GM12878 (cell line): ENCODE measurements at regions not wholly inside any gene's neighbourhood (a gene's known extent, or its start where the extent isn't known, plus 50 kb on each side); places are given as distances from the start of the nearest gene placed in this dataset.

Source experiments
- ATAC-seq: fragments of 200-7000 bp; cut with Tn5 transposase; 3 replicates; pipeline ENCODE4 v1.9.1; 2020; ENCODE audit warnings: mild to moderate bottlenecking, moderate library complexity
- BruUV-seq: library from RNA; stranded (reverse); fragments of 400-500 nt; replicated peaks from 2 replicates; lab custom pipeline; 2021; lab: Mats Ljungman, UMichigan
- CTCF ChIA-PET: fragments of 300-600 bp; sonication (Branson Sonifier 250); formaldehyde crosslinking; extraction: SDS; loops from one replicate; lab custom pipeline; 2021; ENCODE audit warnings: inconsistent platforms; lab: Yijun Ruan, JAX
- POLR2A ChIA-PET: fragments of 350-600 bp; formaldehyde crosslinking; extraction: SDS; loops from one replicate; lab custom pipeline; 2021; ENCODE audit warnings: inconsistent platforms; lab: Charles Lee
- RAD21 ChIA-PET: fragments of 300-600 bp; sonication (Branson Sonifier 250); formaldehyde crosslinking; loops from one replicate; lab custom pipeline; 2023; ENCODE audit warnings: antibody characterized with exemption; ENCODE audit not compliant: unreplicated experiment; lab: Charles Lee
- SMC1A ChIA-PET: fragments of 300-600 bp; sonication (Branson Sonifier 250); formaldehyde crosslinking; loops from one replicate; lab custom pipeline; 2023; ENCODE audit not compliant: unreplicated experiment, uncharacterized antibody; lab: Charles Lee
- DNase-seq: peaks from one replicate; pipeline ENCODE4 v3.0.0-alpha.2; 2011; ENCODE audit warnings: low read depth, low spot score
- FAIRE-seq: peaks from 3 replicates; lab custom pipeline; 2011; peaks lifted over from hg19 to GRCh38; lab: Jason Lieb, UNC
- H2AFZ ChIP-seq: 2 replicates; pipeline ENCODE4 v1.6.0; 2011; ENCODE audit warnings: low read depth, low read length, control low read depth; ENCODE audit not compliant: control insufficient read depth
- H3K27ac ChIP-seq: 2 replicates; pipeline ENCODE4 v1.5.1; 2011; ENCODE audit warnings: control low read depth; ENCODE audit not compliant: control insufficient read depth, insufficient read depth
- H3K27me3 ChIP-seq, 2 experiments: replicated peaks in 1 of 2; 2 replicates each; pipeline versions ENCODE4 v1.6.0 to v1.6.1; 2011; ENCODE audit warnings: low read length in 1 of 2; ENCODE audit not compliant: control insufficient read depth in 2 of 2, insufficient read depth in 2 of 2
- H3K36me3 ChIP-seq, 2 experiments: 2 replicates each; pipeline ENCODE4 v1.5.1; 2011; ENCODE audit warnings: low read length in 1 of 2; ENCODE audit not compliant: control insufficient read depth in 2 of 2, insufficient read depth in 2 of 2
- H3K4me1 ChIP-seq: 2 replicates; pipeline ENCODE4 v1.6.1; 2011; ENCODE audit warnings: mild to moderate bottlenecking, low read length, moderate library complexity, mixed read lengths; ENCODE audit not compliant: control insufficient read depth, insufficient read depth
- H3K4me2 ChIP-seq: 2 replicates; pipeline ENCODE4 v1.6.0; 2011; ENCODE audit warnings: control low read depth; ENCODE audit not compliant: control insufficient read depth, insufficient read depth
- H3K4me3 ChIP-seq: fragments of 200-600 bp; sonication (generic); 2 replicates; pipeline ENCODE4 v1.5.1; 2016
- H3K79me2 ChIP-seq: 2 replicates; pipeline ENCODE4 v1.6.0; 2011; ENCODE audit warnings: low read length; ENCODE audit not compliant: control insufficient read depth, insufficient read depth
- H3K9ac ChIP-seq: 2 replicates; pipeline ENCODE4 v1.8.0; 2011; ENCODE audit warnings: low read length, control low read depth, mixed read lengths; ENCODE audit not compliant: control insufficient read depth, insufficient read depth
- H3K9me3 ChIP-seq: replicated peaks from 3 replicates; pipeline ENCODE4 v1.5.1; 2011; ENCODE audit warnings: mild to moderate bottlenecking, low read length; ENCODE audit not compliant: control insufficient read depth, insufficient read depth
- H4K20me1 ChIP-seq: 2 replicates; pipeline ENCODE4 v1.6.0; 2011; ENCODE audit not compliant: control insufficient read depth, insufficient read depth
- BMI1 ChIP-seq: fragments of 450-650 bp; IDR thresholded peaks from 2 replicates; pipeline ENCODE4 v1.6.1; 2016; ENCODE audit warnings: mild to moderate bottlenecking, moderate library complexity, borderline replicate concordance
- CBFB ChIP-seq: IDR thresholded peaks from 2 replicates; pipeline ENCODE4 v1.6.1; 2016; ENCODE audit warnings: antibody characterized with exemption, low read depth
- ETV6 ChIP-seq, 2 experiments: fragments of 450-650 bp in 1 of 2; IDR thresholded peaks in 1 of 2; conservative IDR thresholded peaks in 1 of 2; 2 replicates each; pipeline ENCODE4 v1.6.1; 2014; ENCODE audit warnings: antibody characterized with exemption in 1 of 2, borderline replicate concordance in 1 of 2, low read depth in 1 of 2, mild to moderate bottlenecking in 1 of 2, moderate library complexity in 1 of 2
- KLF5 ChIP-seq: fragments of 450-650 bp; IDR thresholded peaks from 2 replicates; pipeline ENCODE4 v1.6.1; 2014; ENCODE audit warnings: mild to moderate bottlenecking; ENCODE audit not compliant: partially characterized antibody
- LARP7 ChIP-seq: fragments of 450-650 bp; IDR thresholded peaks from 2 replicates; pipeline ENCODE4 v1.6.1; 2017; ENCODE audit warnings: mild to moderate bottlenecking
- MTA2 ChIP-seq: fragments of 450-650 bp; IDR thresholded peaks from 2 replicates; pipeline ENCODE4 v1.6.1; 2016; ENCODE audit warnings: low read depth, mild to moderate bottlenecking, moderate library complexity
- RAD51 ChIP-seq: fragments of 450-650 bp; IDR thresholded peaks from 2 replicates; pipeline ENCODE4 v1.6.1; 2016; ENCODE audit warnings: moderate library complexity, mild to moderate bottlenecking, inconsistent platforms
- RFX5 ChIP-seq: IDR thresholded peaks from 2 replicates; pipeline ENCODE4 v1.6.1; 2011; ENCODE audit warnings: low read depth, low read length, improper control_type of control experiment
- TCF12 ChIP-seq: IDR thresholded peaks from 2 replicates; pipeline ENCODE4 v1.6.1; 2011; ENCODE audit warnings: low read depth, mild to moderate bottlenecking, low read length
- USF2 ChIP-seq: IDR thresholded peaks from 2 replicates; pipeline ENCODE4 v1.6.1; 2011; ENCODE audit warnings: low read depth, low read length, improper control_type of control experiment, borderline replicate concordance
- ZNF217 ChIP-seq: fragments of 450-650 bp; IDR thresholded peaks from 2 replicates; pipeline ENCODE4 v1.6.1; 2017; ENCODE audit warnings: antibody characterized with exemption, mild to moderate bottlenecking
- WGBS: methylation state at CpG from one replicate; pipeline ENCODE4 v1.1.6; 2016; ENCODE audit warnings: low lambda C conversion rate; ENCODE audit not compliant: insufficient replicate concordance, insufficient coverage; ENCODE audit errors: missing lambda C conversion rate; 5-methylcytosine and 5-hydroxymethylcytosine counted together
- in situ Hi-C: fragments of 300-500 bp; cut with MboI; formaldehyde crosslinking; loops from 9 replicates; pipeline ENCODE4 v1.14.3; 2018; ENCODE audit warnings: mixed read lengths
- intact Hi-C: fragments of 100-400 bp; cut with micrococcal nuclease; formaldehyde crosslinking; loops from one replicate; pipeline ENCODE4 v1.14.2; 2022; ENCODE audit not compliant: unreplicated experiment
- TF ChIP-seq, protein P1 (sequence below): fragments of 450-650 bp; IDR thresholded peaks from 2 replicates; pipeline ENCODE4 v1.6.1; 2014; ENCODE audit warnings: mild to moderate bottlenecking
- TF ChIP-seq, protein P2 (sequence below): IDR thresholded peaks from 2 replicates; pipeline ENCODE4 v1.6.1; 2011; ENCODE audit warnings: low read depth, mild to moderate bottlenecking, low read length, moderate library complexity, borderline replicate concordance; ENCODE audit errors: extremely low read depth
- TF ChIP-seq, protein P3 (sequence below): IDR thresholded peaks from 2 replicates; pipeline ENCODE4 v1.6.1; 2012; ENCODE audit warnings: mild to moderate bottlenecking, low read depth, low read length
- TF ChIP-seq, protein P4 (sequence below): fragments of 450-650 bp; conservative IDR thresholded peaks from 2 replicates; pipeline ENCODE4 v1.6.1; 2017; ENCODE audit warnings: mild to moderate bottlenecking, moderate library complexity
- TF ChIP-seq, protein P5 (sequence below): fragments of 450-650 bp; IDR thresholded peaks from 2 replicates; pipeline ENCODE4 v1.6.1; 2017; ENCODE audit warnings: mild to moderate bottlenecking

DNA sequence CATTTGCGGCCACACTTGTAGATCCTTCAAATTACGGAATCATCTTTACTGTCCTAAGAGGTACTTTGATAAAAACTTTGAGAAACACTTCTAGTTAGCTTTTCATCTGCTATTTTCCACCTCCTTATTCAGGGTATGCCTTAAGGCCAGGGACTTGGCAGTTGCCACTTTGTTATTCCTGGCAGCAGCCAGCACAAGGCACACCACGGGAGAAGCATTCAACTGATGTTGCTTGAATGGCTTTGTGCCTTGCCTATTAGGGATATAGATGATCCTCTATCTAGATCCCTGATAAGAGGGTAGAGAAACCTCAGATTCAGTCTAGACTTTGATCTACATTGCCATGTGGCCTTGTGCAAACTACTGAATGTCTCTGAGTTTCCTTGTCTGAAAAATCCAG, 70.3 kb upstream of the EPHA4 start:
- no peak for ATAC-seq
- DNase-seq: no peak
- CTCF ChIA-PET: no interaction called here
- H3K79me2 ChIP-seq: no peaks in the 10 kb centered on the region
- RAD21 ChIA-PET: no interaction called here
- SMC1A ChIA-PET: no interaction called here
- in situ Hi-C loops (no loop called here), intact Hi-C loops (no loop called here)
- 42% methylated on average over 3 of the region's 3 CpGs for WGBS
- no peak overlapping the region for H3K9ac ChIP-seq
- H3K27ac ChIP-seq: no peak overlapping the region
- no peaks in the 10 kb centered on the region for H3K4me1 ChIP-seq
- no TSS peak for BruUV-seq
- H3K9me3 ChIP-seq: no peaks in the 10 kb centered on the region
- H2AFZ ChIP-seq: no peak overlapping the region
- H4K20me1 ChIP-seq: no peaks in the 10 kb centered on the region
- H3K4me2 ChIP-seq: no peak overlapping the region
- no peaks in the 10 kb centered on the region for H3K36me3 ChIP-seq
- POLR2A ChIA-PET: no interaction called here
- FAIRE-seq: no peak
- H3K27me3 ChIP-seq: no peaks in the 10 kb centered on the region
- no peak overlapping the region for H3K4me3 ChIP-seq
- no peak for TF ChIP-seq ETV6 (conservative IDR thresholded peaks at IDR 0.05 in 1 of 2, IDR thresholded peaks at IDR 0.05 in 1 of 2; ENCODE audit: borderline replicate concordance in 1 of 2, low read depth in 1 of 2)
- no peak for TF ChIP-seq MTA2
- TF ChIP-seq RFX5: no peak
- TF ChIP-seq CBFB: no peak
- no peak for TF ChIP-seq LARP7
- TF ChIP-seq, protein P1, sequence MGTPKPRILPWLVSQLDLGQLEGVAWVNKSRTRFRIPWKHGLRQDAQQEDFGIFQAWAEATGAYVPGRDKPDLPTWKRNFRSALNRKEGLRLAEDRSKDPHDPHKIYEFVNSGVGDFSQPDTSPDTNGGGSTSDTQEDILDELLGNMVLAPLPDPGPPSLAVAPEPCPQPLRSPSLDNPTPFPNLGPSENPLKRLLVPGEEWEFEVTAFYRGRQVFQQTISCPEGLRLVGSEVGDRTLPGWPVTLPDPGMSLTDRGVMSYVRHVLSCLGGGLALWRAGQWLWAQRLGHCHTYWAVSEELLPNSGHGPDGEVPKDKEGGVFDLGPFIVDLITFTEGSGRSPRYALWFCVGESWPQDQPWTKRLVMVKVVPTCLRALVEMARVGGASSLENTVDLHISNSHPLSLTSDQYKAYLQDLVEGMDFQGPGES: no peak
- TF ChIP-seq, protein P2, sequence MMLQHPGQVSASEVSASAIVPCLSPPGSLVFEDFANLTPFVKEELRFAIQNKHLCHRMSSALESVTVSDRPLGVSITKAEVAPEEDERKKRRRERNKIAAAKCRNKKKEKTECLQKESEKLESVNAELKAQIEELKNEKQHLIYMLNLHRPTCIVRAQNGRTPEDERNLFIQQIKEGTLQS: no peak
- no peak for TF ChIP-seq TCF12
- no peak for TF ChIP-seq RAD51
- TF ChIP-seq, protein P3, sequence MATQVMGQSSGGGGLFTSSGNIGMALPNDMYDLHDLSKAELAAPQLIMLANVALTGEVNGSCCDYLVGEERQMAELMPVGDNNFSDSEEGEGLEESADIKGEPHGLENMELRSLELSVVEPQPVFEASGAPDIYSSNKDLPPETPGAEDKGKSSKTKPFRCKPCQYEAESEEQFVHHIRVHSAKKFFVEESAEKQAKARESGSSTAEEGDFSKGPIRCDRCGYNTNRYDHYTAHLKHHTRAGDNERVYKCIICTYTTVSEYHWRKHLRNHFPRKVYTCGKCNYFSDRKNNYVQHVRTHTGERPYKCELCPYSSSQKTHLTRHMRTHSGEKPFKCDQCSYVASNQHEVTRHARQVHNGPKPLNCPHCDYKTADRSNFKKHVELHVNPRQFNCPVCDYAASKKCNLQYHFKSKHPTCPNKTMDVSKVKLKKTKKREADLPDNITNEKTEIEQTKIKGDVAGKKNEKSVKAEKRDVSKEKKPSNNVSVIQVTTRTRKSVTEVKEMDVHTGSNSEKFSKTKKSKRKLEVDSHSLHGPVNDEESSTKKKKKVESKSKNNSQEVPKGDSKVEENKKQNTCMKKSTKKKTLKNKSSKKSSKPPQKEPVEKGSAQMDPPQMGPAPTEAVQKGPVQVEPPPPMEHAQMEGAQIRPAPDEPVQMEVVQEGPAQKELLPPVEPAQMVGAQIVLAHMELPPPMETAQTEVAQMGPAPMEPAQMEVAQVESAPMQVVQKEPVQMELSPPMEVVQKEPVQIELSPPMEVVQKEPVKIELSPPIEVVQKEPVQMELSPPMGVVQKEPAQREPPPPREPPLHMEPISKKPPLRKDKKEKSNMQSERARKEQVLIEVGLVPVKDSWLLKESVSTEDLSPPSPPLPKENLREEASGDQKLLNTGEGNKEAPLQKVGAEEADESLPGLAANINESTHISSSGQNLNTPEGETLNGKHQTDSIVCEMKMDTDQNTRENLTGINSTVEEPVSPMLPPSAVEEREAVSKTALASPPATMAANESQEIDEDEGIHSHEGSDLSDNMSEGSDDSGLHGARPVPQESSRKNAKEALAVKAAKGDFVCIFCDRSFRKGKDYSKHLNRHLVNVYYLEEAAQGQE: no peak
- TF ChIP-seq, protein P4, sequence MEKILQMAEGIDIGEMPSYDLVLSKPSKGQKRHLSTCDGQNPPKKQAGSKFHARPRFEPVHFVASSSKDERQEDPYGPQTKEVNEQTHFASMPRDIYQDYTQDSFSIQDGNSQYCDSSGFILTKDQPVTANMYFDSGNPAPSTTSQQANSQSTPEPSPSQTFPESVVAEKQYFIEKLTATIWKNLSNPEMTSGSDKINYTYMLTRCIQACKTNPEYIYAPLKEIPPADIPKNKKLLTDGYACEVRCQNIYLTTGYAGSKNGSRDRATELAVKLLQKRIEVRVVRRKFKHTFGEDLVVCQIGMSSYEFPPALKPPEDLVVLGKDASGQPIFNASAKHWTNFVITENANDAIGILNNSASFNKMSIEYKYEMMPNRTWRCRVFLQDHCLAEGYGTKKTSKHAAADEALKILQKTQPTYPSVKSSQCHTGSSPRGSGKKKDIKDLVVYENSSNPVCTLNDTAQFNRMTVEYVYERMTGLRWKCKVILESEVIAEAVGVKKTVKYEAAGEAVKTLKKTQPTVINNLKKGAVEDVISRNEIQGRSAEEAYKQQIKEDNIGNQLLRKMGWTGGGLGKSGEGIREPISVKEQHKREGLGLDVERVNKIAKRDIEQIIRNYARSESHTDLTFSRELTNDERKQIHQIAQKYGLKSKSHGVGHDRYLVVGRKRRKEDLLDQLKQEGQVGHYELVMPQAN: no peak
- no peak for TF ChIP-seq ZNF217
- no peak for TF ChIP-seq KLF5
- TF ChIP-seq USF2: no peak
- TF ChIP-seq BMI1: no peak
- TF ChIP-seq, protein P5, sequence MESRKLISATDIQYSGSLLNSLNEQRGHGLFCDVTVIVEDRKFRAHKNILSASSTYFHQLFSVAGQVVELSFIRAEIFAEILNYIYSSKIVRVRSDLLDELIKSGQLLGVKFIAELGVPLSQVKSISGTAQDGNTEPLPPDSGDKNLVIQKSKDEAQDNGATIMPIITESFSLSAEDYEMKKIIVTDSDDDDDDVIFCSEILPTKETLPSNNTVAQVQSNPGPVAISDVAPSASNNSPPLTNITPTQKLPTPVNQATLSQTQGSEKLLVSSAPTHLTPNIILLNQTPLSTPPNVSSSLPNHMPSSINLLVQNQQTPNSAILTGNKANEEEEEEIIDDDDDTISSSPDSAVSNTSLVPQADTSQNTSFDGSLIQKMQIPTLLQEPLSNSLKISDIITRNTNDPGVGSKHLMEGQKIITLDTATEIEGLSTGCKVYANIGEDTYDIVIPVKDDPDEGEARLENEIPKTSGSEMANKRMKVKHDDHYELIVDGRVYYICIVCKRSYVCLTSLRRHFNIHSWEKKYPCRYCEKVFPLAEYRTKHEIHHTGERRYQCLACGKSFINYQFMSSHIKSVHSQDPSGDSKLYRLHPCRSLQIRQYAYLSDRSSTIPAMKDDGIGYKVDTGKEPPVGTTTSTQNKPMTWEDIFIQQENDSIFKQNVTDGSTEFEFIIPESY: no peak
